HepG2 (cell line): ENCODE measurements at regions not wholly inside any gene's neighbourhood (a gene's known extent, or its start where the extent isn't known, plus 50 kb on each side); places are given as distances from the start of the nearest gene placed in this dataset.

ENCODE experiments used
- ATAC-seq: fragments of 200-7000 bp; cut with Tn5 transposase; 3 replicates; pipeline ENCODE4 v1.9.1; 2020; ENCODE audit warnings: mild to moderate bottlenecking, moderate library complexity
- BruUV-seq: library from RNA; stranded (reverse); fragments of 400-500 nt; replicated peaks from 2 replicates; lab custom pipeline; 2021; lab: Mats Ljungman, UMichigan
- CTCF ChIA-PET: fragments of 300-600 bp; formaldehyde crosslinking; extraction: SDS; loops from one replicate; lab custom pipeline; 2021; ENCODE audit warnings: low total read pairs, inconsistent platforms, low intra/inter-chr PET ratio; lab: Yijun Ruan, JAX
- POLR2A ChIA-PET: fragments of 350-600 bp; sonication (Branson Sonifier 250); formaldehyde crosslinking; loops from one replicate; lab custom pipeline; 2020; ENCODE audit warnings: antibody characterized with exemption, inconsistent platforms; lab: Yijun Ruan, JAX
- DNase-seq: peaks from one replicate; pipeline ENCODE4 v3.0.0-alpha.2; 2015; ENCODE audit warnings: low spot score
- FAIRE-seq: peaks from 3 replicates; lab custom pipeline; 2011; peaks lifted over from hg19 to GRCh38; lab: Jason Lieb, UNC
- H2AFZ ChIP-seq: one replicate; pipeline ENCODE4 v1.6.1; 2011; ENCODE audit warnings: low read length, inconsistent platforms
- H3K27ac ChIP-seq: fragments of 300-600 bp; 3 replicates; pipeline ENCODE4 v1.8.0; 2011; ENCODE audit warnings: mixed run types, mild to moderate bottlenecking, mixed read lengths, low read length, inconsistent platforms; ENCODE audit not compliant: insufficient read depth; ENCODE audit errors: extremely low read length
- H3K27me3 ChIP-seq, 2 experiments: fragments of 200-600 bp in 1 of 2; 2 replicates in 1 of 2; 3 replicates in 1 of 2; pipeline versions ENCODE4 v1.6.0 to v1.8.0; 2011; ENCODE audit warnings: low read length in 2 of 2, mild to moderate bottlenecking in 2 of 2, moderate library complexity in 2 of 2, inconsistent platforms in 1 of 2; ENCODE audit not compliant: insufficient read depth in 2 of 2, control insufficient read depth in 1 of 2
- H3K36me3 ChIP-seq, 2 experiments: fragments of 200-600 bp in 1 of 2; replicated peaks in 1 of 2; 2 replicates in 1 of 2; 3 replicates in 1 of 2; pipeline versions ENCODE4 v1.5.1 to v1.8.0; 2011; ENCODE audit warnings: low read length in 2 of 2, inconsistent platforms in 1 of 2; ENCODE audit not compliant: insufficient read depth in 2 of 2, control insufficient read depth in 1 of 2
- H3K4me1 ChIP-seq: 2 replicates; pipeline ENCODE4 v1.5.1; 2012; ENCODE audit warnings: low read length, inconsistent platforms; ENCODE audit not compliant: insufficient read depth
- H3K4me2 ChIP-seq: 2 replicates; pipeline ENCODE4 v1.6.0; 2011; ENCODE audit warnings: low read depth, low read length, inconsistent platforms
- H3K4me3 ChIP-seq, 3 experiments: fragments of 200-600 bp in 1 of 3; sonication (generic), shearing (Covaris generic) in 1 of 3; replicated peaks in 1 of 3; 2 replicates each; pipeline ENCODE4 v1.5.1; 2011 to 2016; ENCODE audit warnings: low read length in 3 of 3, inconsistent platforms in 2 of 3, low read depth in 2 of 3, mild to moderate bottlenecking in 2 of 3, control low read depth in 1 of 3, mixed read lengths in 1 of 3; ENCODE audit not compliant: insufficient read depth in 1 of 3
- H3K79me2 ChIP-seq: one replicate; pipeline ENCODE4 v1.6.1; 2011; ENCODE audit warnings: low read length, inconsistent platforms; ENCODE audit not compliant: insufficient read depth
- H3K9ac ChIP-seq: 2 replicates; pipeline ENCODE4 v1.6.0; 2011; ENCODE audit warnings: mild to moderate bottlenecking, low read depth, low read length, inconsistent platforms; ENCODE audit not compliant: insufficient read depth
- H3K9me3 ChIP-seq: 2 replicates; pipeline ENCODE4 v1.5.1; 2012; ENCODE audit warnings: mild to moderate bottlenecking, low read length
- H4K20me1 ChIP-seq: 2 replicates; pipeline ENCODE4 v1.6.0; 2011; ENCODE audit warnings: inconsistent platforms, mild to moderate bottlenecking, low read length, moderate library complexity; ENCODE audit not compliant: insufficient read depth
- E2F1 ChIP-seq: sonication (generic); formaldehyde crosslinking; IDR thresholded peaks from 2 replicates; pipeline ENCODE4 v1.5.0; 2020; ENCODE audit warnings: missing genetic modification reagents
- GABPB1 ChIP-seq: IDR thresholded peaks from 2 replicates; pipeline ENCODE4 v1.6.1; 2016; ENCODE audit warnings: mild to moderate bottlenecking, missing genetic modification reagents, moderate library complexity, missing compliant biosample characterization
- ISX ChIP-seq: sonication (generic); formaldehyde crosslinking; conservative IDR thresholded peaks from 2 replicates; pipeline ENCODE4 v1.5.0; 2020; ENCODE audit warnings: missing genetic modification reagents
- JUND ChIP-seq: sonication (generic); formaldehyde crosslinking; IDR thresholded peaks from 2 replicates; pipeline ENCODE4 v1.8.0; 2022; ENCODE audit warnings: mild to moderate bottlenecking, missing genetic modification reagents
- KLF13 ChIP-seq: sonication (generic); formaldehyde crosslinking; IDR thresholded peaks from 2 replicates; pipeline ENCODE4 v1.4.0; 2020; ENCODE audit warnings: mild to moderate bottlenecking, missing genetic modification reagents
- MAFF ChIP-seq: IDR thresholded peaks from 2 replicates; pipeline ENCODE4 v1.6.1; 2011; ENCODE audit warnings: low read depth, low read length, improper control_type of control experiment
- POLR2AphosphoS2 ChIP-seq: IDR thresholded peaks from 2 replicates; pipeline ENCODE4 v1.6.1; 2011; ENCODE audit warnings: low read depth, low read length, improper control_type of control experiment
- SALL1 ChIP-seq: sonication (generic); formaldehyde crosslinking; IDR thresholded peaks from 2 replicates; pipeline ENCODE4 v1.8.0; 2022; ENCODE audit warnings: mild to moderate bottlenecking, missing genetic modification reagents
- SETDB1 ChIP-seq: sonication (generic); formaldehyde crosslinking; IDR thresholded peaks from 2 replicates; pipeline ENCODE4 v1.5.1; 2020; ENCODE audit warnings: missing genetic modification reagents, mild to moderate bottlenecking, borderline replicate concordance
- TBL1XR1 ChIP-seq: fragments of 150-350 bp; IDR thresholded peaks from 2 replicates; pipeline ENCODE4 v1.6.1; 2014; ENCODE audit warnings: borderline replicate concordance, low read length; ENCODE audit not compliant: partially characterized antibody
- ZBTB2 ChIP-seq: sonication (generic); formaldehyde crosslinking; IDR thresholded peaks from 2 replicates; pipeline ENCODE4 v1.8.0; 2022; ENCODE audit warnings: low read depth, missing genetic modification reagents
- ZBTB42 ChIP-seq: sonication (generic); formaldehyde crosslinking; IDR thresholded peaks from 2 replicates; pipeline ENCODE4 v1.5.0; 2020; ENCODE audit warnings: mild to moderate bottlenecking, missing genetic modification reagents
- ZNF317 ChIP-seq: sonication (generic); formaldehyde crosslinking; IDR thresholded peaks from 2 replicates; pipeline ENCODE4 v1.5.0; 2020; ENCODE audit warnings: mild to moderate bottlenecking, missing genetic modification reagents
- ZNF530 ChIP-seq: sonication (generic); formaldehyde crosslinking; IDR thresholded peaks from 2 replicates; pipeline ENCODE4 v1.5.0; 2020; ENCODE audit warnings: low read depth, mild to moderate bottlenecking, missing genetic modification reagents
- ZNF563 ChIP-seq: sonication (generic); formaldehyde crosslinking; IDR thresholded peaks from 2 replicates; pipeline ENCODE4 v1.8.0; 2022; ENCODE audit warnings: mild to moderate bottlenecking, moderate library complexity, missing genetic modification reagents
- ZNF670 ChIP-seq: sonication (generic); formaldehyde crosslinking; IDR thresholded peaks from 2 replicates; pipeline ENCODE4 v1.8.0; 2022; ENCODE audit warnings: mild to moderate bottlenecking, missing genetic modification reagents, borderline replicate concordance
- ZNF678 ChIP-seq: sonication (generic); formaldehyde crosslinking; IDR thresholded peaks from 2 replicates; pipeline ENCODE4 v1.4.0; 2020; ENCODE audit warnings: mild to moderate bottlenecking, missing genetic modification reagents
- WGBS: methylation state at CpG from one replicate; pipeline ENCODE4 v1.1.6; 2017; ENCODE audit warnings: low lambda C conversion rate; 5-methylcytosine and 5-hydroxymethylcytosine counted together
- in situ Hi-C: cut with HindIII; loops from 2 replicates; pipeline ENCODE4 v1.10.0; 2017; ENCODE audit warnings: low pct_unique_long_range_greater_than_20kb; ENCODE audit not compliant: extremely low pct_ligation_motif_present
- intact Hi-C: fragments of 100-400 bp; cut with micrococcal nuclease; formaldehyde crosslinking; loops from one replicate; pipeline ENCODE4 v1.10.0; 2022; ENCODE audit not compliant: unreplicated experiment

GRCh38 chr13:84439108-84439507 is 556.8 kb upstream of the SLITRK1 start:
- no peak for ATAC-seq
- ChIA-PET POLR2A (no interaction called here), CTCF (no interaction called here)
- Histone ChIP-seq H3K4me3 (no peak overlapping the region), H4K20me1 (no peaks in the 10 kb centered on the region), H3K27me3 (no peaks in the 10 kb centered on the region; a peak in 1 of 5 replicates), H3K9me3 (no peaks in the 10 kb centered on the region), H2AFZ (no peak overlapping the region), H3K36me3 (no peaks in the 10 kb centered on the region), H3K27ac (no peak overlapping the region), H3K4me1 (no peaks in the 10 kb centered on the region), H3K4me2 (no peak overlapping the region), H3K9ac (no peak overlapping the region), H3K79me2 (no peaks in the 10 kb centered on the region)
- FAIRE-seq, result no peak
- intact Hi-C loops, result no loop called here
- BruUV-seq, result no TSS peak
- in situ Hi-C loops, result no loop called here
- no peak for DNase-seq
- 48% methylated on average over 1 of the region's 1 CpG for WGBS
- no peak for TF ChIP-seq SALL1
- no peak for TF ChIP-seq GABPB1 (CRISPR knock-in tag)
- TF ChIP-seq ZBTB42 (CRISPR knock-in tag), result no peak
- TF ChIP-seq SETDB1 (CRISPR knock-in tag), result no peak
- no peak for TF ChIP-seq TBL1XR1
- no peak for TF ChIP-seq E2F1 (CRISPR knock-in tag)
- TF ChIP-seq KLF13, result no peak
- TF ChIP-seq POLR2AphosphoS2, result no peak
- TF ChIP-seq ZNF678, result no peak
- TF ChIP-seq ZNF563, result no peak
- no peak for TF ChIP-seq ZNF670 (CRISPR knock-in tag)
- no peak for TF ChIP-seq ISX (CRISPR knock-in tag)
- no peak for TF ChIP-seq ZNF317 (CRISPR knock-in tag)
- no peak for TF ChIP-seq JUND
- no peak for TF ChIP-seq MAFF
- TF ChIP-seq ZBTB2 (CRISPR knock-in tag), result no peak
- no peak for TF ChIP-seq ZNF530 (CRISPR knock-in tag)
